Loucy (cell line): ENCODE measurements at regions not wholly inside any gene's neighbourhood (a gene's known extent, or its start where the extent isn't known, plus 50 kb on each side); places are given as distances from the start of the nearest gene placed in this dataset.

Experiments used
- CTCF ChIP-seq: fragments of 200-600 bp; sonication (generic); conservative IDR thresholded peaks from 2 replicates; pipeline ENCODE4 v1.5.1; 2014; ENCODE audit warnings: mild to moderate bottlenecking, antibody characterized with exemption, low read length
- EZH2phosphoT487 ChIP-seq: fragments of 200-600 bp; IDR thresholded peaks from 2 replicates; pipeline ENCODE4 v1.6.1; 2018; ENCODE audit warnings: antibody characterized with exemption, mild to moderate bottlenecking, moderate library complexity, borderline replicate concordance

GRCh38 chr16:87161822-87162676 is 155.1 kb downstream of the C16orf95 start:
- TF ChIP-seq CTCF = no peak
- no peak for TF ChIP-seq EZH2phosphoT487
